GM12874 (cell line): ENCODE measurements at regions not wholly inside any gene's neighbourhood (a gene's known extent, or its start where the extent isn't known, plus 50 kb on each side); places are given as distances from the start of the nearest gene placed in this dataset.

Experiments used
- TF ChIP-seq, protein P1 (sequence below): IDR thresholded peaks from 2 replicates; pipeline ENCODE4 v1.5.1; 2011; ENCODE audit warnings: low read depth, mild to moderate bottlenecking, control low read depth, low read length, moderate library complexity; ENCODE audit not compliant: insufficient read depth

DNA sequence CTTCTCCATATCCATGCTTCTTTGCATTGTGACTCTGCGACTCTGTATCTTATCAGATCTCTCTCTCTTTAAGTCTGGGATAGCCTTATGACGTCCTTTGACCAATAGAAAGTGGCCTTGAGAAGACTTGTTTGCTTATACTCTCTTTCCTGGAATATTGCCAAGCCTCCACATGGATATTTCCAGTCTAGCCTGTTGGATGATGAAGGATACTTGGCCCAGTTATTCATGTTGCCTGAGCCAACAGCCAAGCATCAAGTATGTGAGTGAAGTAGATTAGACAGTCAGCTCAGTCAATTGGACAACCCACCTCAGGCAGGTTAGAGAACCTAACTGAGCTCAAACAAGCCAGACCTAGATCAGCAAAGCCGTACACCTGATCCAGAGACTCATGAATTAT is 864.2 kb upstream of the MGAT4C start:
- TF ChIP-seq, protein P1, sequence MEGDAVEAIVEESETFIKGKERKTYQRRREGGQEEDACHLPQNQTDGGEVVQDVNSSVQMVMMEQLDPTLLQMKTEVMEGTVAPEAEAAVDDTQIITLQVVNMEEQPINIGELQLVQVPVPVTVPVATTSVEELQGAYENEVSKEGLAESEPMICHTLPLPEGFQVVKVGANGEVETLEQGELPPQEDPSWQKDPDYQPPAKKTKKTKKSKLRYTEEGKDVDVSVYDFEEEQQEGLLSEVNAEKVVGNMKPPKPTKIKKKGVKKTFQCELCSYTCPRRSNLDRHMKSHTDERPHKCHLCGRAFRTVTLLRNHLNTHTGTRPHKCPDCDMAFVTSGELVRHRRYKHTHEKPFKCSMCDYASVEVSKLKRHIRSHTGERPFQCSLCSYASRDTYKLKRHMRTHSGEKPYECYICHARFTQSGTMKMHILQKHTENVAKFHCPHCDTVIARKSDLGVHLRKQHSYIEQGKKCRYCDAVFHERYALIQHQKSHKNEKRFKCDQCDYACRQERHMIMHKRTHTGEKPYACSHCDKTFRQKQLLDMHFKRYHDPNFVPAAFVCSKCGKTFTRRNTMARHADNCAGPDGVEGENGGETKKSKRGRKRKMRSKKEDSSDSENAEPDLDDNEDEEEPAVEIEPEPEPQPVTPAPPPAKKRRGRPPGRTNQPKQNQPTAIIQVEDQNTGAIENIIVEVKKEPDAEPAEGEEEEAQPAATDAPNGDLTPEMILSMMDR = no peak

DNA sequence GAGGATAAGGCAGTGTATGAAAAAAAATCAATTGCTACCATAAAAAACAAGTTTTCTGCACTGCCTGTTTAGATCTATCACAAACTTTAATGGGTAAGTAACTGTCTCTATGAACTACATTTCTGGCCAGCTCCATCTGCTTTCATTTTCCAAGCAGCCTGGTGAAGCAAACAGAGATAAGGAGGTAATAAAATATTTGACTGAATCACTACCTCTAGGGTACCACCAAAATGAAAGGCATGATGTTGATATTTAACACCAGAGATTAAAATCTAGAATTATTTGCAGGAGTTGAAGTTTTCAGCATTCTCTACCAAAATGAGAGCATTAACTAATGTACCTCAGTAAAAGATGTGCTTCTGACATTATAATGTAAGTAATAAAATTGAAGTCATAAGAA is 863.5 kb upstream of the MGAT4C start:
- TF ChIP-seq, protein P1 = no peak

DNA sequence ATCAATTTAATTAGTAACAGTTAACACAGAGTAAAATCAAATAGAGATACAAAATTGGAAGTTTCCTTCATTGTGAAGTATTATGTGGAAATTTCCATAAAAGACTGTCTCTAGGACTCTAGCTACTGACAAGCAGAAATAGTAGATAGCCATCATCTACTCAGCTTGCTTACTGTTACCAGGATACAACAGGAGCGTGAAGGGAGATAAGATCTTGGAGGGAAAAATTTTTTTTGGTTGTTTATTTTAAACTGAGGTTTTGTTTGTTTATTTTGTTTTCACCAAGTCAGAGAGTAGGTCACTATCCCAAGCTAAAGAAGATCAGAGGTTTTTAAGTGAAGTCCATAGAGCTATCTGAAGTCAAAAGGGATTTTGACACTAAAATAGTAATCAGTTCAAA is 861.3 kb upstream of the MGAT4C start:
- TF ChIP-seq, protein P1 = no peak

DNA sequence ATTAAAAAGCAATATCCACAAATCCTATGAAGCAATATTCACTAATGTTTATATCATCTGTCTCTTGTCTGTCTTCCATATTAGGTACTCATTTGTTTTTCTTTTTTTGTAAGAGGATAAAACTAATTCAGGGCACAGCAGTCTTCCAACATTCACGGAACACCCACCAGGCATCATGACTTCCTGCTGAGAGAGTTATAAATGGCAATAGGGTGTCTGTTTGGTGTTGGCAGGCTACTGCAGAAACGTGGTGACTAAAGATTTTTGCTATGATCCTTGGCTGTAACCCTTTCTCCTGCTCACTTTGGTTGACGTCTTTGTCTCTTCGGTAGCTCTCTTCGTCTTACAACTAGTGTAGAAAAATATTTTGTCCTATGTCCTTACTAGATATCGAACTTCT is 860.6 kb upstream of the MGAT4C start:
- TF ChIP-seq, protein P1 = no peak

DNA sequence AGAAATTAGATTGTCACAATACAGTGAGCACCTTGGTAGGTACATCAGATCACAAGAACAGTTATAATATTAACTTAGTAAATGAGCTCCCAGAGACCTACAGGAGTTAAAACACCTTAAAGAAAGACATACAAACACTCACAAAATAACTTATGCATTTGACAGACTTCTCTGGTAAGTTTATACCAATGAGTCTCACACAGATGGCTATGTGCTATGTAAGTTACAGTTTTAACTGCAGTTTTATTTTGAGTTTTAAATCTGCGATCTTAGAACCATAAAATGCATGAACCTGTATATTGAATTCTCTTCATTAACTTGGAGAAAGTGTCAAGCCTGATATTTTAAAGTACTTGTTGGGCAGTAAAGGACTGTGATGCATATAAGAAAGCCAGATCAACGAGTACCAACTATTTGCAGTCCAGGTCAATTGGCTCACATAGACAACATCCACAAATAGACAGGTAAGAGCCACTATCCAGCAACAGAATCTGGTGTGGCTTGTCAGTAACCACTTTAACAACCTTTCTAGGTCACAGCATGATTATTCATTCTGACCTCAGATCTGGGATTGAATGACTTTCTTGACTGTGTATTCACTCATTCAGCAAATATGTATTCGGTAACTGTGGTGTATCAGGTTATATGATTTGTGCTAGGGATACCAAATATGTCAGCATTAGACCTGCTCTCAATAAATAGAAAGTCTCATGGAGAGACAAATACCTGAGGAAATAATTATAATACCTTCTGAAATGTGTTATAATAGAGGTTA is 856.6 kb upstream of the MGAT4C start:
- TF ChIP-seq, protein P1 = no peak

DNA sequence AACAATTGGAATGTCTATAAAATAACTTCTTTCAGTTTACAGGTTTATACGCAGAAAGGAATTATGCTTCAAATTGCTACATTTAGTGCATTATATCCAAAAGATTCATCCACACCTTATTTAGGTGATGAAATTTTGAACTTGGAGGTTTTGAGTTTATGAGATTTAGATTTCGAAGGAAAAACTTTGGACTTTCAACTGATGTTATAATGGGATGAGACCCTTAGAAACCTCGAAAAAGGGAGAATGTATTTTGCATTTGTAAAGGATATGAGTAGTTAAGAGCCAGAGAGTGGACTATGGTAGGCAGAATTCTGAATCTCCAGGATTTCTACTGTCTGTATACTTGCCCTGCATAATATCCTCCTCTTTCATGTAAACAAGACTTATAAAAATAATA is 851.6 kb upstream of the MGAT4C start:
- TF ChIP-seq, protein P1 = no peak

DNA sequence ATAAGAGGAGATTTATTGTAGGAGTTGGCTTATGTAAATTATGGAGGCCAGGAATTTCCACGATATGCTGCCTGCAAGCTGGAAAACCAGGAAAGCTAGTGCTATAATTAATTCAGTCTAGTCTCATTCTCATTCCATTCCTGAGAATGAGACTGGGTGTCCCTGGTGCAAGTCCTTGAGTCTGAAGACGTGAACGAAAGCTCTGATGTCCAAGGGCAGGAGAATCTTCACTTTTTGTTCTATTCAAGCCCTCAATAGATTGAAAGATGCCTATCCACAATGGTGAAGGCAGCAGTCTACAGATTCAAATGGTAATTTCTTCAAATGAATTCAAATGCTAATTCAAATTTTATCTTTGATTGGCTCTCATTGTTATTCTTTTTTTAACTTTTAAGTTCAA is 851.1 kb upstream of the MGAT4C start:
- TF ChIP-seq, protein P1 = no peak
